ENCODE measurements at regions not wholly inside any gene's neighbourhood (a gene's known extent, or its start where the extent isn't known, plus 50 kb on each side); places are given as distances from the start of the nearest gene placed in this dataset.

DNA sequence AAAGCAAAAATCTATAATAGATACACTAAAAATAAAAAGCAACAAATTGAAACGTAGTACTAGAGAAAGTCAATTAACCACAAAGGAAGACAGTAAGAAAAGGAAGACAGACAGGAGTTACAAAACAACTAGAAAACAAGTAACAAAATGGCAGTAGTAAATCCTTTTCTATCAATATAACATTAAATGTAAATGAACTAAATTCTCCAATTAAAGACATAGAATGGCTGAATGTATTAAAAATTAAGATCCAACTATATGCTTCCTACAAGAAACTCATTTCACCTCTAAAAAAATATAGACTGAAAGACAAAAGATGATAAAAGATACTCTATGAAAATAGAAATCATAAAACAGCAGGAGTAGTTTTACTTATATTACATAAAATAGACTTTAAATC lies 79.1 kb downstream of the CTH start:
- no peak for TF ChIP-seq GATA1 (IDR thresholded peaks at IDR 0.05; ENCODE audit: low read depth, low read length)
- TF ChIP-seq POLR2A (IDR thresholded peaks at IDR 0.05; ENCODE audit: low read length), result no peak

Data from erythroblast (primary cell).